AG04450 (cell line): ENCODE measurements at regions not wholly inside any gene's neighbourhood (a gene's known extent, or its start where the extent isn't known, plus 50 kb on each side); places are given as distances from the start of the nearest gene placed in this dataset.

Source experiments
- CTCF ChIA-PET: fragments of 300-600, 350-600 bp; formaldehyde crosslinking; extraction: SDS; loops from one replicate; lab custom pipeline; 2022; ENCODE audit warnings: antibody characterized with exemption, inconsistent platforms; lab: Charles Lee
- POLR2A ChIA-PET: fragments of 350-600 bp; formaldehyde crosslinking; extraction: SDS; loops from one replicate; lab custom pipeline; 2021; ENCODE audit warnings: antibody characterized with exemption, inconsistent platforms; lab: Yijun Ruan, JAX
- DNase-seq: peaks from one replicate; pipeline ENCODE4 v3.0.0-alpha.2; 2011; ENCODE audit warnings: low read depth, low spot score
- H3K27ac ChIP-seq: one replicate; pipeline ENCODE4 v1.5.1; 2012; ENCODE audit warnings: low read depth, low read length, control low read depth
- H3K27me3 ChIP-seq: one replicate; pipeline ENCODE4 v1.6.0; 2012; ENCODE audit warnings: low read length; ENCODE audit not compliant: control insufficient read depth, insufficient read depth
- H3K4me3 ChIP-seq: 2 replicates; pipeline ENCODE4 v1.5.1; 2011; ENCODE audit warnings: mild to moderate bottlenecking, low read depth, low read length, control low read depth
- H3K9me3 ChIP-seq: 2 replicates; pipeline ENCODE4 v1.5.1; 2012; ENCODE audit warnings: low read length; ENCODE audit not compliant: control insufficient read depth, insufficient read depth
- TF ChIP-seq, protein P1 (sequence below): IDR thresholded peaks from 2 replicates; pipeline ENCODE4 v1.5.1; 2011; ENCODE audit warnings: low read depth, low read length, control low read depth, inconsistent platforms

DNA sequence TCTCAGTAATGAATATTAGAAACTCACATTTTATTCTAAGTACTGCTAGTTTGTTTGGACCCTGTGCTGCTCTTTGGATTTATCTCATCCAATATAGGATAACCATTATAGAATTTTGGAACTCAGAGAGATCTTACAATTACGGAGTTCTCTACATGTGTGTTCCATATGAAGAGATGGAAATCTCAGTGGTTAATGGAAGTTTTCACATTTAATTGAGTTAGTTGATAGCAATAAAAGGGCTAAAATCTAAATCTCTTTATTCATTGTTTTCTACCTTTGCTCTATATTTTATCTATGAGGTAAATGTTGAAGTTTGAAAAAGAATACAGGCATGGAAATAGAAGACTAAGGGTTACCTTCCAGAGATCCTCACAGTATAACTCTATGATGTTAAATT, 558.0 kb upstream of the KIF2B start:
- POLR2A ChIA-PET: no interaction called here
- no peak for DNase-seq
- no peaks in the 10 kb centered on the region for H3K27me3 ChIP-seq
- H3K27ac ChIP-seq: no peak overlapping the region
- CTCF ChIA-PET: no interaction called here
- H3K9me3 ChIP-seq: peaks cover 4% of the 10 kb centered on the region
- TF ChIP-seq, protein P1, sequence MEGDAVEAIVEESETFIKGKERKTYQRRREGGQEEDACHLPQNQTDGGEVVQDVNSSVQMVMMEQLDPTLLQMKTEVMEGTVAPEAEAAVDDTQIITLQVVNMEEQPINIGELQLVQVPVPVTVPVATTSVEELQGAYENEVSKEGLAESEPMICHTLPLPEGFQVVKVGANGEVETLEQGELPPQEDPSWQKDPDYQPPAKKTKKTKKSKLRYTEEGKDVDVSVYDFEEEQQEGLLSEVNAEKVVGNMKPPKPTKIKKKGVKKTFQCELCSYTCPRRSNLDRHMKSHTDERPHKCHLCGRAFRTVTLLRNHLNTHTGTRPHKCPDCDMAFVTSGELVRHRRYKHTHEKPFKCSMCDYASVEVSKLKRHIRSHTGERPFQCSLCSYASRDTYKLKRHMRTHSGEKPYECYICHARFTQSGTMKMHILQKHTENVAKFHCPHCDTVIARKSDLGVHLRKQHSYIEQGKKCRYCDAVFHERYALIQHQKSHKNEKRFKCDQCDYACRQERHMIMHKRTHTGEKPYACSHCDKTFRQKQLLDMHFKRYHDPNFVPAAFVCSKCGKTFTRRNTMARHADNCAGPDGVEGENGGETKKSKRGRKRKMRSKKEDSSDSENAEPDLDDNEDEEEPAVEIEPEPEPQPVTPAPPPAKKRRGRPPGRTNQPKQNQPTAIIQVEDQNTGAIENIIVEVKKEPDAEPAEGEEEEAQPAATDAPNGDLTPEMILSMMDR: no peak
- no peak overlapping the region for H3K4me3 ChIP-seq

DNA sequence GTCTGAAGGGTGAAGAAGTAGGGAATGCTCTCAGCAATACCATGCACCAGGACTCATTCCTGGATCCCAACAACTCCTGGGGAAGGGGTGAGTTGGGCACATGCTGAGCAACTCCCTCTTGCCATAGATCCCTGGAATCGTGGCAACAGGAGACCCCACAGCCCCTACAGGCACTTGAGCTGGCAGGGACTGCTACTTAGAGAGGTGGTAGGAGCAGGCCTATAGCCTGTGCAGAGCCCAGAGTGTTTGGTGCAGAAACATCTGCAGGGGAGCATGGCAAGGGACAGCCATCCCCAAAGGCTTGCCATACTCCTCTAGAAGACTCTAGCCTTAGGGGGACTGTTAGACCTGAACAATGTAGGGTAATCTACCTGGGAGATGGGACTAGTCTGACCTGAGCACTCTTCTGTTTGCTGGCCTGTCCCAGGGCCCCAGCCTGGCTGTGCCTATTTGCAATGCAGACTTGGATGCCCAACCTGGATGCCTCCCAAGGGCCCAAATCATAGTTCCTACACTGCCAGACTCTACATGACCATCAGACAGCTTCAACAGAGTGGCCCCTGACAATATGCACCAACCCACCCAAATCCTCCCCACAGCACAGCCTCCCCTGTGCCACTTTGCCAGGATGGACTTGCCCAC, 568.6 kb upstream of the KIF2B start:
- DNase-seq: no peak
- Histone ChIP-seq H3K9me3 (peaks cover 17% of the 10 kb centered on the region), H3K27ac (no peak overlapping the region), H3K4me3 (no peak overlapping the region), H3K27me3 (no peaks in the 10 kb centered on the region)
- CTCF ChIA-PET: no interaction called here
- POLR2A ChIA-PET: no interaction called here
- TF ChIP-seq, protein P1: no peak

DNA sequence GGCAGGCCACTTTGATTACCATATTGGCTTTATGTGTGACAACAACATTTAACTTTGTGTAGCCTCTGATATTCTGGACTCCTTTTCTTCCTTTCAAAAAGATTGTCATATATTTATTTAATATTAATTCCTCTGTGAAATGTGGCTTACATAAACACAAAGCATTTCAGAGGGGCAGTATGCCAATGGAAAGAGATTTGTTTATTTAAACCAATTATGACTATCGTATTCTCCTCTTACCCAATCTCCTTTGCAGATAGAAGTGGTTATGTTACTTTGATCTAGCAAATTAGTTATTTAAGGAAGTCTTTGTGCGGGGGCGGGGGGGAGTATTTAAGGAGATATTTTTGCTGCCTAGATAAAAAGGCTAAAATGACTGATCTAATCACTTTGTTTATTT, 573.7 kb upstream of the KIF2B start:
- no peak overlapping the region for H3K27ac ChIP-seq
- ChIA-PET POLR2A (no interaction called here), CTCF (no interaction called here)
- H3K4me3 ChIP-seq: no peak overlapping the region
- DNase-seq: no peak
- H3K27me3 ChIP-seq: no peaks in the 10 kb centered on the region
- H3K9me3 ChIP-seq: peaks cover 5% of the 10 kb centered on the region; the same call in 1 of the 2 replicates
- TF ChIP-seq, protein P1: no peak

DNA sequence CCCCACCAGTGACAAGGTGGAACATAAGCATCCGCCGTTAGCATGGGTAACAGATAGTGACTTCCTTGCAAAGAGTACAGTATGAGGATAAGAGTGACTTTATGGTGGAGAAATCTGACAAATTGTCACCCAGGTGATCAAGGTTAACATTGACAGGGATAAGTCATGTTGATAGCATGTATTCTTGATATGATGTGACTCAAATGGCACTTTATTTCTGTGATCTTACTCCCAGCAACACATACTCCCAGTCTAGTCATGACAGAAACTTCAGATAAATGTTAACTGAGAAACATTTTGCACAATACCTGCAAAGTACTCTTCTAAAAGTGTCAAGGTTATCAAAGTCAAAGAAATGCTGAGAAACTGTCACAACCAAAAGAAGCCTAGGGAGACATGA, 588.6 kb upstream of the KIF2B start:
- H3K4me3 ChIP-seq: no peak overlapping the region
- H3K27ac ChIP-seq: no peak overlapping the region
- no peaks in the 10 kb centered on the region for H3K27me3 ChIP-seq
- peaks cover 3% of the 10 kb centered on the region for H3K9me3 ChIP-seq
- DNase-seq: no peak
- POLR2A ChIA-PET: no interaction called here
- CTCF ChIA-PET: no interaction called here
- TF ChIP-seq, protein P1: no peak

DNA sequence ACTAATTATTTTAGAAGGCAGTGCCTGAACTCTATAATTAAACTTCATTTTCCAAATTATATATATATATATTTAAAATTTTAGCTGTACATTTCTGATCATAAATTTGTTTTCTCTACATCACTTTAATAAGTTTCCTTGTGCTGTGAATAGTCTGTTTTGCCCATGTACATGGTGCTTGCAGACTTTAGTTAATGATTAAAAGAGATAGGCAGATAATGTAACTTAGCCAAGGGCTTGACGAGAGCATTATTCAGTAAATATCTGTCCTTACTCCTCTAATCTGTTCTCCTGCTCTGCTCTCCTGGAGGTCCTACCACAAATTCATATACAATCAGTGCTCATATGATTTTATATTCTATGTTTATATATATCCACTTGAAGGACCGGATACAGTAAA, 595.2 kb upstream of the KIF2B start:
- TF ChIP-seq, protein P1: no peak
- peaks cover 3% of the 10 kb centered on the region; the same call in 1 of the 2 replicates for H3K9me3 ChIP-seq
- no peak overlapping the region for H3K27ac ChIP-seq
- ChIA-PET CTCF (no interaction called here), POLR2A (no interaction called here)
- no peak for DNase-seq
- H3K27me3 ChIP-seq: no peaks in the 10 kb centered on the region
- H3K4me3 ChIP-seq: no peak overlapping the region
